Astrocyte (in vitro differentiated cells and primary cell): ENCODE measurements at regions not wholly inside any gene's neighbourhood (a gene's known extent, or its start where the extent isn't known, plus 50 kb on each side); places are given as distances from the start of the nearest gene placed in this dataset.

Experiments
- DNase-seq: peaks from one replicate; pipeline ENCODE4 v3.0.0-alpha.2; 2010; ENCODE audit warnings: low read depth
- FAIRE-seq: peaks from 2 replicates; lab custom pipeline; 2011; peaks lifted over from hg19 to GRCh38; lab: Jason Lieb, UNC
- H2AFZ ChIP-seq: 2 replicates; pipeline ENCODE4 v1.6.0; 2012; ENCODE audit warnings: low read depth, low read length, inconsistent platforms
- H3K27ac ChIP-seq: 2 replicates; pipeline ENCODE4 v1.5.1; 2011; ENCODE audit warnings: low read depth, low read length, inconsistent platforms
- H3K27me3 ChIP-seq: 2 replicates; pipeline ENCODE4 v1.6.0; 2011; ENCODE audit warnings: low read length, inconsistent platforms; ENCODE audit not compliant: insufficient read depth
- H3K36me3 ChIP-seq: 2 replicates; pipeline ENCODE4 v1.5.1; 2011; ENCODE audit warnings: low read length, inconsistent platforms; ENCODE audit not compliant: insufficient read depth
- H3K4me1 ChIP-seq: 2 replicates; pipeline ENCODE4 v1.5.1; 2011; ENCODE audit warnings: low read length, inconsistent platforms; ENCODE audit not compliant: insufficient read depth
- H3K4me2 ChIP-seq: 2 replicates; pipeline ENCODE4 v1.6.0; 2012; ENCODE audit warnings: low read length, inconsistent platforms
- H3K4me3 ChIP-seq: 2 replicates; pipeline ENCODE4 v1.5.1; 2011; ENCODE audit warnings: low read depth, mild to moderate bottlenecking, low read length, inconsistent platforms; ENCODE audit not compliant: insufficient read depth
- H3K79me2 ChIP-seq: 2 replicates; pipeline ENCODE4 v1.6.0; 2012; ENCODE audit warnings: mild to moderate bottlenecking, low read length, inconsistent platforms; ENCODE audit not compliant: insufficient read depth
- H3K9ac ChIP-seq: 2 replicates; pipeline ENCODE4 v1.6.0; 2012; ENCODE audit warnings: mild to moderate bottlenecking, low read length, inconsistent platforms
- H3K9me3 ChIP-seq: 2 replicates; pipeline ENCODE4 v1.5.1; 2012; ENCODE audit warnings: low read depth, mild to moderate bottlenecking, low read length, inconsistent platforms; ENCODE audit not compliant: insufficient read depth
- H4K20me1 ChIP-seq: 2 replicates; pipeline ENCODE4 v1.6.0; 2012; ENCODE audit warnings: low read length, inconsistent platforms; ENCODE audit not compliant: insufficient read depth
- H3K27ac Mint-ChIP-seq: one replicate; pipeline ENCODE4 v1.8.0; 2021; ENCODE audit warnings: mild to moderate bottlenecking, mixed read lengths; ENCODE audit not compliant: unreplicated experiment
- H3K27me3 Mint-ChIP-seq: one replicate; pipeline ENCODE4 v1.8.0; 2021; ENCODE audit warnings: low read depth, mixed read lengths; ENCODE audit not compliant: unreplicated experiment
- H3K36me3 Mint-ChIP-seq: one replicate; pipeline ENCODE4 v1.8.0; 2021; ENCODE audit warnings: low read depth, mixed read lengths; ENCODE audit not compliant: unreplicated experiment
- H3K4me1 Mint-ChIP-seq: one replicate; pipeline ENCODE4 v1.8.0; 2021; ENCODE audit warnings: low read depth, mixed read lengths; ENCODE audit not compliant: unreplicated experiment
- H3K4me3 Mint-ChIP-seq: one replicate; pipeline ENCODE4 v1.8.0; 2021; ENCODE audit warnings: mild to moderate bottlenecking, moderate library complexity, mixed read lengths; ENCODE audit not compliant: unreplicated experiment
- H3K9me3 Mint-ChIP-seq: one replicate; pipeline ENCODE4 v1.8.0; 2021; ENCODE audit warnings: mild to moderate bottlenecking, mixed read lengths; ENCODE audit not compliant: unreplicated experiment
- EZH2 ChIP-seq: IDR thresholded peaks from 2 replicates; pipeline ENCODE4 v1.6.1; 2012; ENCODE audit warnings: mild to moderate bottlenecking, low read length, inconsistent platforms; ENCODE audit not compliant: insufficient read depth
- TF ChIP-seq, protein P1 (sequence below): IDR thresholded peaks from 2 replicates; pipeline ENCODE4 v1.5.1; 2011; ENCODE audit warnings: low read depth, mild to moderate bottlenecking, inconsistent platforms, low read length, moderate library complexity; ENCODE audit not compliant: insufficient read depth

DNA sequence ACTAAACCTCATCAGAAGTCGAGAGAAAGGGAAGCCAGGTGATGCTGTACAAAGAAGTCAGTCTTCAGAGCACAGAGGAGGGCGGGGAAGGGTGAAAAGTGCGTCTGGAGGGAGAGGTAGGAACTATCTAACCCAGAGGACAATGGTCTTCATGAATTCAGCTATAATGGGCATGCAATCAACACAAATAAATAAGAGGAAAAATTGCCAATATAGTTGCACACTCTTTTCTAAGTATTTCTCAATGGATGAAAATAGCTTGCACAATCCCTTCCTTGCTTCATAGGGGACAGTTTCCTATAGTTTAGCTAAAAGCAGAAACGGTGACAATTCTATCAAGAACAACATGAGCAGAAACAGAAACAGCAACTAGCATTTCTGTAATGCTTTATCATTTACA lies 931.2 kb downstream of the AACS start:
- no peaks in the 10 kb centered on the region for H3K27me3 ChIP-seq
- Mint-ChIP-seq H3K4me3 (no peak overlapping the region), H3K27me3 (no peaks in the 10 kb centered on the region), H3K27ac (no peak overlapping the region), H3K4me1 (no peaks in the 10 kb centered on the region), H3K9me3 (peaks cover 2% of the 10 kb centered on the region), H3K36me3 (no peaks in the 10 kb centered on the region)
- no peaks in the 10 kb centered on the region for H4K20me1 ChIP-seq
- H3K4me2 ChIP-seq, result no peak overlapping the region
- H3K79me2 ChIP-seq, result no peaks in the 10 kb centered on the region
- H3K27ac ChIP-seq, result no peak overlapping the region
- H3K4me3 ChIP-seq, result no peak overlapping the region
- no peak overlapping the region for H3K9ac ChIP-seq
- no peaks in the 10 kb centered on the region for H3K9me3 ChIP-seq
- DNase-seq (no peak), FAIRE-seq (no peak)
- TF ChIP-seq EZH2, result no peak
- TF ChIP-seq, protein P1, sequence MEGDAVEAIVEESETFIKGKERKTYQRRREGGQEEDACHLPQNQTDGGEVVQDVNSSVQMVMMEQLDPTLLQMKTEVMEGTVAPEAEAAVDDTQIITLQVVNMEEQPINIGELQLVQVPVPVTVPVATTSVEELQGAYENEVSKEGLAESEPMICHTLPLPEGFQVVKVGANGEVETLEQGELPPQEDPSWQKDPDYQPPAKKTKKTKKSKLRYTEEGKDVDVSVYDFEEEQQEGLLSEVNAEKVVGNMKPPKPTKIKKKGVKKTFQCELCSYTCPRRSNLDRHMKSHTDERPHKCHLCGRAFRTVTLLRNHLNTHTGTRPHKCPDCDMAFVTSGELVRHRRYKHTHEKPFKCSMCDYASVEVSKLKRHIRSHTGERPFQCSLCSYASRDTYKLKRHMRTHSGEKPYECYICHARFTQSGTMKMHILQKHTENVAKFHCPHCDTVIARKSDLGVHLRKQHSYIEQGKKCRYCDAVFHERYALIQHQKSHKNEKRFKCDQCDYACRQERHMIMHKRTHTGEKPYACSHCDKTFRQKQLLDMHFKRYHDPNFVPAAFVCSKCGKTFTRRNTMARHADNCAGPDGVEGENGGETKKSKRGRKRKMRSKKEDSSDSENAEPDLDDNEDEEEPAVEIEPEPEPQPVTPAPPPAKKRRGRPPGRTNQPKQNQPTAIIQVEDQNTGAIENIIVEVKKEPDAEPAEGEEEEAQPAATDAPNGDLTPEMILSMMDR, result no peak
- H3K36me3 ChIP-seq, result no peaks in the 10 kb centered on the region
- no peak overlapping the region for H2AFZ ChIP-seq
- H3K4me1 ChIP-seq, result no peaks in the 10 kb centered on the region

DNA sequence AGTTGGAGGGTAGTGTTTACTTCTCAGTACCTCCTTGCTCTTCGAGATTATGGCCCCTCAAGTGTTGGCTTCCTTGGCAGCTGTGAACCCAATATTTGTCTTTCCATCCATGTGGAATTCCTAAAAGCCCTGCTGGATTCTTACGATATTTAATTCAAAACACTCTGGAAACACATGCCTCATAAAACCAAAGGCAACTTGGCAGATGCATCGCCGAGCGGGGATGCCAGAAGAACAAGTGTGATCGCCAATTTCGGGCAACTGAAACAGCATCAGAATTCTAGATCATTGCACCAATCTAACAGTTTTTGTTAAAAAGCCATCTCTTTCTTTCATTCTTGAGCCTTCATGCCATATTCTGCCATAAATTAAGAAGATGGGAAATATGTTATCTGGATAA lies 934.4 kb downstream of the AACS start:
- no peak overlapping the region for H3K4me3 ChIP-seq
- no peak overlapping the region for H3K27ac ChIP-seq
- H3K27ac Mint-ChIP-seq, result no peak overlapping the region
- H3K27me3 ChIP-seq, result no peaks in the 10 kb centered on the region
- no peaks in the 10 kb centered on the region for H3K36me3 Mint-ChIP-seq
- peaks cover 4% of the 10 kb centered on the region for H3K9me3 Mint-ChIP-seq
- no peaks in the 10 kb centered on the region for H3K9me3 ChIP-seq
- no peak overlapping the region for H2AFZ ChIP-seq
- no peak for TF ChIP-seq EZH2
- TF ChIP-seq, protein P1, result no peak
- H3K36me3 ChIP-seq, result no peaks in the 10 kb centered on the region
- H3K4me2 ChIP-seq, result no peak overlapping the region
- no peaks in the 10 kb centered on the region for H3K4me1 ChIP-seq
- H3K27me3 Mint-ChIP-seq, result no peaks in the 10 kb centered on the region
- DNase-seq, result no peak
- FAIRE-seq, result no peak
- no peaks in the 10 kb centered on the region for H3K4me1 Mint-ChIP-seq
- H3K9ac ChIP-seq, result no peak overlapping the region
- H3K4me3 Mint-ChIP-seq, result no peak overlapping the region
- no peaks in the 10 kb centered on the region for H4K20me1 ChIP-seq
- no peaks in the 10 kb centered on the region for H3K79me2 ChIP-seq

DNA sequence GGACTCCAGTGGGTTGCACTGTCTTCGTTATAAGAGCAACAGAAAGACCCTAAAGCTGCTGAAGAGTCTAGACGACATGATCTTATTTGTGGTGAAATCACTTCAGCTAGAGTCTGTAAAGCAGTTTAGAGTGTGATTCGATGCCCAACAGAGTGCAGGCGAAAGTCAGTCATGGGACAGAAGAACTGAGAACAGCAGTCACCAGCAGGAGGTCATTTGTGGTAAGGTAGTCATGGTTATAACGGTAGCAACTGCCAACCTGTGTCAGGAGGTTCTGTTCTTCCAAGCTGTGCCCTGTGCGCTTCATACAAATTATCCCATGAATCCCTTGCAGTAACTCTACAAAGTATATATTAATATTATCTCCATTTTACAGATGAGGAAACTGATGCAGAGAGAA lies 954.1 kb downstream of the AACS start:
- Histone ChIP-seq H3K36me3 (no peaks in the 10 kb centered on the region), H4K20me1 (no peaks in the 10 kb centered on the region), H3K9ac (no peak overlapping the region), H3K4me2 (no peak overlapping the region), H3K27ac (no peak overlapping the region), H3K4me3 (no peak overlapping the region), H2AFZ (no peak overlapping the region), H3K9me3 (peaks cover 9% of the 10 kb centered on the region), H3K27me3 (no peaks in the 10 kb centered on the region), H3K4me1 (no peaks in the 10 kb centered on the region), H3K79me2 (no peaks in the 10 kb centered on the region)
- Mint-ChIP-seq H3K4me3 (no peak overlapping the region), H3K4me1 (no peaks in the 10 kb centered on the region), H3K36me3 (no peaks in the 10 kb centered on the region), H3K9me3 (peaks cover 2% of the 10 kb centered on the region), H3K27ac (no peak overlapping the region), H3K27me3 (no peaks in the 10 kb centered on the region)
- DNase-seq (no peak), FAIRE-seq (no peak)
- TF ChIP-seq, protein P1, result no peak
- TF ChIP-seq EZH2, result no peak
